K562 (cell line): ENCODE measurements at regions not wholly inside any gene's neighbourhood (a gene's known extent, or its start where the extent isn't known, plus 50 kb on each side); places are given as distances from the start of the nearest gene placed in this dataset.

Experiments
- CREBBP ChIP-seq: IDR thresholded peaks from one replicate; pipeline ENCODE4 v1.6.1; 2012; ENCODE audit warnings: low read depth, mild to moderate bottlenecking, control low read depth, inconsistent platforms, low read length
- DDX20 ChIP-seq: fragments of 450-650 bp; IDR thresholded peaks from 2 replicates; pipeline ENCODE4 v1.6.1; 2016; ENCODE audit warnings: missing genetic modification characterization, low read depth, mild to moderate bottlenecking, missing compliant biosample characterization, moderate library complexity
- DEAF1 ChIP-seq: fragments of 450-650 bp; formaldehyde crosslinking; IDR thresholded peaks from 2 replicates; pipeline ENCODE4 v1.4.0; 2020; ENCODE audit warnings: mild to moderate bottlenecking, moderate library complexity
- ELK1 ChIP-seq: sonication (generic); formaldehyde crosslinking; IDR thresholded peaks from 2 replicates; pipeline ENCODE4 v1.8.1; 2022; ENCODE audit warnings: missing genetic modification reagents
- FIP1L1 ChIP-seq: fragments of 200-400 bp; formaldehyde crosslinking; IDR thresholded peaks from 2 replicates; pipeline ENCODE4 v1.6.1; 2018; ENCODE audit warnings: mild to moderate bottlenecking, low read depth, low read length; ENCODE audit not compliant: poor library complexity, severe bottlenecking
- KAT7 ChIP-seq: sonication (generic); formaldehyde crosslinking; IDR thresholded peaks from 2 replicates; pipeline ENCODE4 v1.8.0; 2022; ENCODE audit warnings: missing genetic modification reagents, mild to moderate bottlenecking, borderline replicate concordance
- RAD21 ChIP-seq, 2 experiments: fragments of 250-450 bp in 1 of 2; fragments of 450-650 bp in 1 of 2; sonication (Bioruptor Pico) in 1 of 2; formaldehyde crosslinking in 1 of 2; IDR thresholded peaks in 1 of 2; conservative IDR thresholded peaks in 1 of 2; 2 replicates each; pipeline versions ENCODE4 v1.4.0 to v1.8.0; 2020 to 2022; ENCODE audit warnings: mild to moderate bottlenecking in 2 of 2, moderate library complexity in 1 of 2
- RBM15 ChIP-seq: fragments of 200-400 bp; formaldehyde crosslinking; IDR thresholded peaks from 2 replicates; pipeline ENCODE4 v1.6.1; 2018; ENCODE audit warnings: mild to moderate bottlenecking, low read length, moderate library complexity; ENCODE audit not compliant: insufficient read depth
- SUPT5H ChIP-seq: fragments of 450-650 bp; IDR thresholded peaks from 2 replicates; pipeline ENCODE4 v1.6.1; 2016
- TSC22D4 ChIP-seq: fragments of 450-650 bp; IDR thresholded peaks from 2 replicates; pipeline ENCODE4 v1.6.1; 2016; ENCODE audit warnings: missing genetic modification characterization, missing biosample characterization, control low read depth
- ZFP30 ChIP-seq: fragments of 250-450 bp; sonication (Bioruptor Pico); IDR thresholded peaks from 2 replicates; pipeline ENCODE4 v1.8.0; 2022; ENCODE audit warnings: moderate library complexity, mild to moderate bottlenecking, inconsistent platforms, borderline replicate concordance
- ZNF589 ChIP-seq: fragments of 200-800 bp; sonication (Bioruptor generic); IDR thresholded peaks from 2 replicates; pipeline ENCODE4 v1.6.1; 2016; ENCODE audit warnings: low read depth, missing genetic modification characterization, missing compliant biosample characterization
- ZNF592 ChIP-seq: fragments of 450-650 bp; IDR thresholded peaks from 2 replicates; pipeline ENCODE4 v1.6.1; 2017; ENCODE audit warnings: antibody characterized with exemption, mild to moderate bottlenecking
- ZNF830 ChIP-seq: fragments of 250-450 bp; sonication (Bioruptor Pico); IDR thresholded peaks from 2 replicates; pipeline ENCODE4 v1.5.0; 2021; ENCODE audit warnings: mild to moderate bottlenecking

GRCh38 chr2:16722677-16723076, 57.0 kb upstream of the CYRIA start (continued):
- peak; percentile 66 to 72 for TF ChIP-seq RAD21 (CRISPR knock-in tag; conservative IDR thresholded peaks at IDR 0.05 in 1 of 2, IDR thresholded peaks at IDR 0.05 in 1 of 2)
- no peak for TF ChIP-seq ZNF592
- no peak for TF ChIP-seq CREBBP
- no peak for TF ChIP-seq ELK1 (CRISPR knock-in tag)
- no peak for TF ChIP-seq FIP1L1
- TF ChIP-seq DDX20 (tag): no peak
- no peak for TF ChIP-seq SUPT5H
- no peak for TF ChIP-seq TSC22D4 (tag)
- TF ChIP-seq RBM15: no peak
- no peak for TF ChIP-seq KAT7 (CRISPR knock-in tag)
- no peak for TF ChIP-seq ZNF830 (CRISPR knock-in tag)
- peak; percentile 34 for TF ChIP-seq DEAF1 (CRISPR knock-in tag)
- no peak for TF ChIP-seq ZNF589
- TF ChIP-seq ZFP30 (CRISPR knock-in tag): no peak
